ENCODE measurements at regions not wholly inside any gene's neighbourhood (a gene's known extent, or its start where the extent isn't known, plus 50 kb on each side); places are given as distances from the start of the nearest gene placed in this dataset.

DNA sequence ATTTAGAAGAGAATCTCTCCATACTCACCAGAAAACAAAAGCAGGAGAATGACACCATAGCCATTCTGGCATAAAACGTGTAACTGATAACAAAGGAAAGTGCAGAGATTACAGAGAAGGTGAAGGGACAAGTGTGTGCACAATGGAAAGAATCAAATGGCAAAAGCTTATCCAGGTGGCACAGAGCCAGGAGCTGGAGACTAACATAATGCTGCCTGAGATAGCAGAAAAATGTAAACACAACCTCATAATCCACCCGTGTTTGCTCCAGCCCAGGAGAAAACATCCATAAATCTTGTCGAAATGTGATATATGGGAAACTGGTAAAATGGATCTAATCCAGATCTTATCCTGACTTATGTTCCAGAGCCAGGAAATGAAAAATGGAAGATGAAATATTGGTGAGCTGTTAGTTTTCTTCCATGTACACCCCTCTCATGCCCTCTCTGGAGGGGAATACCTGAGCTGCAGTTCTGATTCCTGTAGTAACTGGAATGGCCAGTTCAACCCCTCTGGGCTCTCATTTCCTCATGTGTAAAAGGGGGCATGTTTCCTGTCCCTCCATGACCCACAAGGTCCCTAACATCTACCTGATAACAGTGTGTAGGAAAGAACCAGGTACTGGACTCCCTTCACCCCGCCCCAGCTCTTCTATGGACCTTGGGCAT is 212.3 kb upstream of the DAPK1 start:
- in situ Hi-C loops (cut with HindIII; ENCODE audit: low sequenced_read_pairs) = no loop called here

DNA sequence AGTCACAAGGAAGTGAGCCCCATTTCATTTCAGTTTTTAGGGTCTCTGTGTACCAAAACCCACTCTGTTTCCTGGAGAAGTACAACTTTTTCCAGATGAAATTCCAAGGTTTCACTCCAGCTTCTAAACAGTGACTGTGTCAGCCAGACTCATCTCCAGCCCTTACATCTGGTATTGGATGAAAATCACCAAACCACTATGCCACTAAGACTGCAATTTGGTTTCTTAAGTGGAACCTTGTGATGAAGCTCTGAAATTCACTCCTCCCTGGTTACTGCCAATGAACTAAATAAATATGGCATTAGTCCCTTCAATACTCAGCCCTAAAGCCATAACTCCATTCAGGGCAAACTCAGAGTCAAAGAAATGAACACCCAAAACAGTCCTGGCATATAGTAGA is 211.2 kb upstream of the DAPK1 start:
- TF ChIP-seq, protein P1, sequence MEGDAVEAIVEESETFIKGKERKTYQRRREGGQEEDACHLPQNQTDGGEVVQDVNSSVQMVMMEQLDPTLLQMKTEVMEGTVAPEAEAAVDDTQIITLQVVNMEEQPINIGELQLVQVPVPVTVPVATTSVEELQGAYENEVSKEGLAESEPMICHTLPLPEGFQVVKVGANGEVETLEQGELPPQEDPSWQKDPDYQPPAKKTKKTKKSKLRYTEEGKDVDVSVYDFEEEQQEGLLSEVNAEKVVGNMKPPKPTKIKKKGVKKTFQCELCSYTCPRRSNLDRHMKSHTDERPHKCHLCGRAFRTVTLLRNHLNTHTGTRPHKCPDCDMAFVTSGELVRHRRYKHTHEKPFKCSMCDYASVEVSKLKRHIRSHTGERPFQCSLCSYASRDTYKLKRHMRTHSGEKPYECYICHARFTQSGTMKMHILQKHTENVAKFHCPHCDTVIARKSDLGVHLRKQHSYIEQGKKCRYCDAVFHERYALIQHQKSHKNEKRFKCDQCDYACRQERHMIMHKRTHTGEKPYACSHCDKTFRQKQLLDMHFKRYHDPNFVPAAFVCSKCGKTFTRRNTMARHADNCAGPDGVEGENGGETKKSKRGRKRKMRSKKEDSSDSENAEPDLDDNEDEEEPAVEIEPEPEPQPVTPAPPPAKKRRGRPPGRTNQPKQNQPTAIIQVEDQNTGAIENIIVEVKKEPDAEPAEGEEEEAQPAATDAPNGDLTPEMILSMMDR (IDR thresholded peaks at IDR 0.05; ENCODE audit: low read depth, low read length, missing control alignments) = no peak
- no peak overlapping the region for H3K4me3 ChIP-seq (ENCODE audit: low read depth, low read length)
- in situ Hi-C loops (cut with HindIII; ENCODE audit: low sequenced_read_pairs) = no loop called here
- no peak for DNase-seq (ENCODE audit: low read depth)

More for the DNA sequence above, 212.3 kb upstream of the DAPK1 start:
- no peak overlapping the region for H3K4me3 ChIP-seq (ENCODE audit: low read depth, low read length)
- no peak for DNase-seq (ENCODE audit: low read depth)
- TF ChIP-seq, protein P1 (IDR thresholded peaks at IDR 0.05; ENCODE audit: low read depth, low read length, missing control alignments) = no peak

DNA sequence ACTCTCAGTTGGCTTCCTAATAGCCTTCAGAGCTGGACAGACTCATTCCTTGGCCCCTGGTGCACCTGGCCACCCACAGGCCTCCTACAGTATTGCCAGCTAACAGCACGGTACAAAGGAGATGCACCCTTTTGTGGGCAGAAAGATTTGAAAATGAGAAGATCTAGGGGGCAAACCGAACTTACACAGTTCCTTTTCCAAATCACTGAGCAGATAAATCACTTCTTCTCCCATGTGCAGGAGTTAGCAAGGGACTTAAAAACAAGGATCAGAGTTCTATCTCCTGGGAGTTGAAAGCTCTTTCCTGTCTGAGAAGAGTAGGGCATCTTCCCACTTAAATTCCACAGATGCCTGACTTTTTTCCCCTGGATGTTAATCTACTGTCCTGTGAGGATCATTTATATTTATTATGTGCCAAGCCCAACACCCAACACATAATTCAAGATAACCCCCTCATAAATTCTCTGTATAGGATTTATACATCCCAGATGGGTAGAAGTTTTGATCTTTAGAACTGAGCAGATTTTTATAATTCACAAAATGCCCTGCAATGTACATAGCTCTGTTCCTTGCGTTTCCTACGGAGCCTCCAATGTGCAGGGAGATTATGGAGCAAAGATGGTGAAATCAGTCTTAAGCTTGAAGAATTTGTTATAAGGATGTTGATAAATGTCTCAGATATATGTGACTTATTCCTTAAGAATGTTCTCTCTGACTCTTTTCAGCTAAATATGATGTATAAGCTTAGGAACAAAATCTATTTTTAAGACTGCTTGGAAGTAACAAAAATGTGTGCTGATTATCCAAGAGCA is 207.2 kb upstream of the DAPK1 start:
- H3K4me3 ChIP-seq (ENCODE audit: low read depth, low read length) = no peak overlapping the region
- TF ChIP-seq, protein P1 (IDR thresholded peaks at IDR 0.05; ENCODE audit: low read depth, low read length, missing control alignments) = peak; percentile 44
- in situ Hi-C loops (cut with HindIII; ENCODE audit: low sequenced_read_pairs) = no loop called here
- DNase-seq (ENCODE audit: low read depth) = no peak

DNA sequence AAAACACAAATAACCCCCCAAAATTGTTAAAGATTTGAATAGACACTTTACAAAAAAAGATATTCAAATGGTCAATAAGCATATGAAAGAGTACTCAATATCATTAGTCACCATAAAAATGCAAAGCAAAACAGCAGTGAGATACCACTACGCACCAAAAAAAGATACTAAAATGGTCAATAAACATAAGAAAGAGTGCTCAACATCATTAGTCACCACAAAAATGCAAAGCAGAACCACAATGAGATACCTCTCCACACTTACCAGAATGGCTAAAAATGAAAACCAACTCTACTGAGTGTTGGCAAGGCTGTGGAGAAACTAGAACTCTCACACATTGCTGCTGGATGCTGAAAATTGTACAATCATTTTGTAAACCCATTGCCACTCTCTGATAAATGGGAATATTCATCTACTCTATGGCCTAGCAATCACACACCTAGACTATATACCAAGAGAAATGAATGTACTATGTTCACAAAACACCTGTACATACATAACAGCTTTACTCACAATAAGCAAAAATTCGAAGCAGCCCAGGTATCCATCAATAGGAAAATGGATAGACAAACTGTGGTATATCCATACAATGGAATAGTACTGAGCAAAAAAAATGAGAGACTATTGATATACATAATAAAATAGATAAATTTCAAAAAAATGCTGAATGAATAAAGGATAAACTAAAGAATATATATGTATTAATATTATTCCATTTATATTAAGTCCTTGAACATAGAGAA is 205.0 kb upstream of the DAPK1 start:
- DNase-seq (ENCODE audit: low read depth) = no peak
- TF ChIP-seq, protein P1 (IDR thresholded peaks at IDR 0.05; ENCODE audit: low read depth, low read length, missing control alignments) = no peak
- H3K4me3 ChIP-seq (ENCODE audit: low read depth, low read length) = no peak overlapping the region
- in situ Hi-C loops (cut with HindIII; ENCODE audit: low sequenced_read_pairs) = no loop called here

DNA sequence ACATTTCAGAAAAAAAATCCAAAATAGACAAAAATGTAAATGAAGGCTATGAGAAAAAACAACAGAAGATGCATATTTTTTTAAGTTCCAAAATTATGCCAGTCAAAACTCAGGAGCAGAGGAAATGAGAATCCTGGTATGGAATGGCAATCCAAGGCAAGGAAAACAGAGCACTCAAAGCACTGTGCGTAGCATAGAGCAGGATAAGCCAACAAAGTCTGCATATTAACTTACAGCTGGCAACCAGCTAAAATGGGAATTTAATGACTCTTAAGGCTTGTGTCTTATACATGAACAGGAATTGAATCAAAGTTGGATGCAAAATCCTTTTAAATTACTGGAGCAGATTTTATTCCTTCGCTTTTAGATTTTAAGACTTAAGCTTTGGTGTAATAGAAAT is 203.5 kb upstream of the DAPK1 start:
- TF ChIP-seq, protein P1 (IDR thresholded peaks at IDR 0.05; ENCODE audit: low read depth, low read length, missing control alignments) = no peak
- H3K4me3 ChIP-seq (ENCODE audit: low read depth, low read length) = no peak overlapping the region
- no peak for DNase-seq (ENCODE audit: low read depth)
- in situ Hi-C loops (cut with HindIII; ENCODE audit: low sequenced_read_pairs) = no loop called here

DNA sequence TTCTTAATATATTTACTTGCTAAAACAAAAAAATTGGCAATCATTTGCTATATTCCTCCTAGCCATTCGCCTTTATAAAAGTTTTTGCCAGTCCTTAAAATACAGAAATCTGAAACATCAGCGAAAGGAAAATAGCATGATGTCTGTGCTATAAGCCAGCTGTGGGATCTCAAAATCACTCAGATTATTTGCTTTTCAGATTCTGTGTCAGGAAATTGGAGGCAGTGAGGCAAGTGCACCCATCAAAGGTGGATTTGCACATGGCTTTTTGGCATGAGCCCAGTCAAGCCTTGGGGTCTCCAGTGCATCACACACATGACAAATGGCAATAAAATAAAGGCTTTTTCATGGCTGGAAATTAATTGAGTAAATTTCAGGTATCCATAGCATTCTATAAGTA is 196.8 kb upstream of the DAPK1 start:
- DNase-seq (ENCODE audit: low read depth) = no peak
- in situ Hi-C loops (cut with HindIII; ENCODE audit: low sequenced_read_pairs) = no loop called here
- TF ChIP-seq, protein P1 (IDR thresholded peaks at IDR 0.05; ENCODE audit: low read depth, low read length, missing control alignments) = no peak
- H3K4me3 ChIP-seq (ENCODE audit: low read depth, low read length) = no peak overlapping the region

All from astrocyte of the cerebellum (primary cell).